CD4-positive, alpha-beta memory T cell (primary cell): ENCODE measurements at regions not wholly inside any gene's neighbourhood (a gene's known extent, or its start where the extent isn't known, plus 50 kb on each side); places are given as distances from the start of the nearest gene placed in this dataset.

Experiments
- CTCF ChIA-PET: fragments of 350-600 bp; sonication (Branson Sonifier 250); formaldehyde crosslinking; loops from one replicate; lab custom pipeline; 2021; ENCODE audit warnings: inconsistent platforms; ENCODE audit not compliant: partially characterized antibody; lab: Charles Lee
- POLR2A ChIA-PET: fragments of 350-600 bp; sonication (Branson Sonifier 250); formaldehyde crosslinking; loops from one replicate; lab custom pipeline; 2021; ENCODE audit not compliant: partially characterized antibody; lab: Charles Lee
- DNase-seq, 5 donors: peaks; one replicate each; pipeline versions ENCODE4 v3.0.0 to v3.0.0-alpha.2; 2020 to 2022; ENCODE audit warnings: mixed read lengths in 1 of 5
- H3K27ac ChIP-seq: one replicate; pipeline ENCODE4 v1.7.0; 2013; ENCODE audit warnings: low read depth, low read length
- H3K27me3 ChIP-seq: 2 replicates; pipeline ENCODE4 v1.7.0; 2013; ENCODE audit warnings: mild to moderate bottlenecking, low read length, moderate library complexity; ENCODE audit not compliant: insufficient read depth
- H3K36me3 ChIP-seq: 2 replicates; pipeline ENCODE4 v1.7.0; 2013; ENCODE audit warnings: mild to moderate bottlenecking, low read length, moderate library complexity; ENCODE audit not compliant: insufficient read depth
- H3K4me1 ChIP-seq: 2 replicates; pipeline ENCODE4 v1.7.0; 2013; ENCODE audit warnings: mild to moderate bottlenecking, low read length, moderate library complexity; ENCODE audit not compliant: insufficient read depth
- H3K4me3 ChIP-seq, 2 donors: one replicate each; pipeline ENCODE4 v1.7.0; 2013; ENCODE audit warnings: low read length in 2 of 2, mild to moderate bottlenecking in 1 of 2
- H3K9me3 ChIP-seq, 2 donors: one replicate each; pipeline ENCODE4 v1.7.0; 2013; ENCODE audit warnings: low read length in 2 of 2, control low read depth in 1 of 2; ENCODE audit not compliant: control insufficient read depth in 1 of 2
- H3K27ac Mint-ChIP-seq, 7 donors: one replicate each; pipeline ENCODE4 v1.8.0; 2020 to 2021; ENCODE audit warnings: mixed read lengths in 7 of 7, mild to moderate bottlenecking in 6 of 7, inconsistent platforms in 3 of 7, moderate library complexity in 3 of 7
- H3K27me3 Mint-ChIP-seq, 2 donors: one replicate each; pipeline ENCODE4 v1.8.0; 2020 to 2021; ENCODE audit warnings: mixed read lengths in 2 of 2
- H3K36me3 Mint-ChIP-seq, 2 donors: one replicate each; pipeline ENCODE4 v1.8.0; 2020 to 2021; ENCODE audit warnings: mixed read lengths in 2 of 2, inconsistent platforms in 1 of 2, mild to moderate bottlenecking in 1 of 2
- H3K4me1 Mint-ChIP-seq, 4 donors: one replicate each; pipeline ENCODE4 v1.8.0; 2020 to 2021; ENCODE audit warnings: mixed read lengths in 4 of 4, mild to moderate bottlenecking in 1 of 4
- H3K4me3 Mint-ChIP-seq, 8 donors: one replicate each; pipeline ENCODE4 v1.8.0; 2020 to 2021; ENCODE audit warnings: mixed read lengths in 8 of 8, mild to moderate bottlenecking in 7 of 8, moderate library complexity in 6 of 8, inconsistent platforms in 3 of 8
- H3K9me3 Mint-ChIP-seq, 8 donors: one replicate each; pipeline ENCODE4 v1.8.0; 2020 to 2021; ENCODE audit warnings: mixed read lengths in 8 of 8, mild to moderate bottlenecking in 5 of 8, inconsistent platforms in 3 of 8, moderate library complexity in 1 of 8
- intact Hi-C: fragments of 100-400 bp; cut with micrococcal nuclease; formaldehyde crosslinking; loops from one replicate; pipeline ENCODE4 v1.15.1; 2023

- no peak overlapping the region for H3K4me3 Mint-ChIP-seq
- H3K4me3 ChIP-seq = no peak overlapping the region
- intact Hi-C loops = no loop called here
- H3K9me3 Mint-ChIP-seq = peaks cover 0 to 5% (median 0%) of the 10 kb centered on the region in 8 donors
- peaks cover 6% of the 10 kb centered on the region for H3K4me1 ChIP-seq
- ChIA-PET CTCF (no interaction called here), POLR2A (no interaction called here)
- H3K4me1 Mint-ChIP-seq = peaks cover 3 to 13% (median 10%) of the 10 kb centered on the region in 4 donors
- H3K27ac Mint-ChIP-seq = no peak overlapping the region
- no peak overlapping the region for H3K27ac ChIP-seq
- no peaks in the 10 kb centered on the region for H3K36me3 Mint-ChIP-seq
- H3K27me3 Mint-ChIP-seq = no peaks in the 10 kb centered on the region
- no peaks in the 10 kb centered on the region for H3K36me3 ChIP-seq
- DNase-seq = no peak
- no peaks in the 10 kb centered on the region for H3K27me3 ChIP-seq
- no peaks in the 10 kb centered on the region for H3K9me3 ChIP-seq
Observed at GRCh38 chr10:8221451-8221850, 167.0 kb downstream of the GATA3 start.

DNA sequence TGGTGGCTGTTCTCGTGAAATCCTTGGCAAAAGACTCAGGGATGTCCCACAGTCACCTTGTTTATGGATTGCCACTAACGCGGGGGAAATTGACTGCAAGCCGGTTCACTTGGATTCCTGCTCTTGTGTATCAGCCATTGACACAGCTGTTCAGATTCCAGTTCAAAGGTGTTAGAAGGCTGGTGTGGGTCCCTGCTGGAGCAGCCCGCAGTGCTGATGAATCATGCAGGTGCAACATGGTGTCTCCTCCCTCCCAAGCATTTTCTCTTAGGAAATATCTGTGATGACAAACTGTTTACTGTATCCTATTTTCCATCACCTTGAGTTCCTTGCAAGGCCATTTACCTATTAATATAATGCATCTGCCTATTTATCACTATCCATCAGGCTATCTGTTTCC lies 170.1 kb downstream of the GATA3 start:
- Mint-ChIP-seq H3K27ac (no peak overlapping the region), H3K9me3 (no peaks in the 10 kb centered on the region)
- POLR2A ChIA-PET = no interaction called here

GRCh38 chr10:8225187-8225586 lies 170.7 kb downstream of the GATA3 start:
- no peaks in the 10 kb centered on the region for H3K9me3 ChIP-seq
- Mint-ChIP-seq H3K27me3 (no peaks in the 10 kb centered on the region), H3K4me3 (no peak overlapping the region), H3K4me1 (peaks cover 9 to 17% (median 15%) of the 10 kb centered on the region in 4 donors), H3K36me3 (no peaks in the 10 kb centered on the region), H3K27ac (no peak overlapping the region), H3K9me3 (no peaks in the 10 kb centered on the region)
- H3K36me3 ChIP-seq = no peaks in the 10 kb centered on the region
- H3K4me1 ChIP-seq = peaks cover 18% of the 10 kb centered on the region
- DNase-seq = no peak
- no peak overlapping the region for H3K27ac ChIP-seq
- intact Hi-C loops = no loop called here
- ChIA-PET POLR2A (interaction anchor here (1.3 kb wide), 1 partner anchor 107 kb away, joined by 3 read pairs; no protein-coding TSS in a partner anchor), CTCF (interaction anchor here (0.6 to 1.6 kb wide), 2 partner anchors 12 to 106 kb away, joined by 3 to 4 read pairs; no protein-coding TSS in a partner anchor)
- no peaks in the 10 kb centered on the region for H3K27me3 ChIP-seq
- no peak overlapping the region for H3K4me3 ChIP-seq

More for the DNA sequence above, 170.1 kb downstream of the GATA3 start:
- no peak for DNase-seq
- CTCF ChIA-PET = interaction anchor here (1.6 kb wide), 1 partner anchor 11 kb away, joined by 4 read pairs; no protein-coding TSS in a partner anchor
- intact Hi-C loops = no loop called here
- H3K4me3 ChIP-seq = no peak overlapping the region
- no peaks in the 10 kb centered on the region for H3K36me3 ChIP-seq
- Mint-ChIP-seq H3K27me3 (no peaks in the 10 kb centered on the region), H3K4me3 (no peak overlapping the region), H3K4me1 (peaks cover 9 to 14% (median 13%) of the 10 kb centered on the region in 4 donors), H3K36me3 (no peaks in the 10 kb centered on the region)
- H3K9me3 ChIP-seq = no peaks in the 10 kb centered on the region
- no peak overlapping the region for H3K27ac ChIP-seq
- H3K27me3 ChIP-seq = no peaks in the 10 kb centered on the region
- peaks cover 15% of the 10 kb centered on the region for H3K4me1 ChIP-seq

- POLR2A ChIA-PET = interaction anchor here (2.2 kb wide), 1 partner anchor 167 kb away, joined by 6 read pairs; no protein-coding TSS in a partner anchor
- CTCF ChIA-PET = no interaction called here
- no peaks in the 10 kb centered on the region for H3K27me3 ChIP-seq
Observed at GRCh38 chr10:8227246-8227645, 172.8 kb downstream of the GATA3 start.

GRCh38 chr10:8229153-8229552 lies 174.7 kb downstream of the GATA3 start:
- H3K9me3 Mint-ChIP-seq = peaks cover 0 to 2% (median 0%) of the 10 kb centered on the region in 8 donors
- Histone ChIP-seq H3K9me3 (no peaks in the 10 kb centered on the region), H3K36me3 (no peaks in the 10 kb centered on the region), H3K27ac (no peak overlapping the region), H3K27me3 (no peaks in the 10 kb centered on the region), H3K4me1 (peaks cover 26% of the 10 kb centered on the region), H3K4me3 (no peak overlapping the region)
- ChIA-PET CTCF (no interaction called here), POLR2A (interaction anchor here (2.2 kb wide), 1 partner anchor 169 kb away, joined by 6 read pairs; no protein-coding TSS in a partner anchor)
- peaks cover 14 to 36% (median 25%) of the 10 kb centered on the region in 4 donors for H3K4me1 Mint-ChIP-seq
- no peak for DNase-seq
- peak overlapping the region in 7 of 8 donors; percentile 5 to 83 (median 66) for H3K4me3 Mint-ChIP-seq
- no peaks in the 10 kb centered on the region for H3K36me3 Mint-ChIP-seq
- intact Hi-C loops = no loop called here
- peak overlapping the region in 6 of 7 donors; percentile 44 to 95 (median 81) for H3K27ac Mint-ChIP-seq
- H3K27me3 Mint-ChIP-seq = no peaks in the 10 kb centered on the region

More at GRCh38 chr10:8227246-8227645, 172.8 kb downstream of the GATA3 start:
- intact Hi-C loops = no loop called here
- Mint-ChIP-seq H3K27ac (no peak overlapping the region), H3K36me3 (no peaks in the 10 kb centered on the region), H3K4me1 (peaks cover 17 to 35% (median 25%) of the 10 kb centered on the region in 4 donors), H3K27me3 (no peaks in the 10 kb centered on the region), H3K9me3 (peaks cover 0 to 2% (median 0%) of the 10 kb centered on the region in 8 donors), H3K4me3 (no peak overlapping the region)
- DNase-seq = no peak
- Histone ChIP-seq H3K4me3 (no peak overlapping the region), H3K36me3 (no peaks in the 10 kb centered on the region), H3K9me3 (no peaks in the 10 kb centered on the region), H3K4me1 (peaks cover 26% of the 10 kb centered on the region), H3K27ac (no peak overlapping the region)

DNA sequence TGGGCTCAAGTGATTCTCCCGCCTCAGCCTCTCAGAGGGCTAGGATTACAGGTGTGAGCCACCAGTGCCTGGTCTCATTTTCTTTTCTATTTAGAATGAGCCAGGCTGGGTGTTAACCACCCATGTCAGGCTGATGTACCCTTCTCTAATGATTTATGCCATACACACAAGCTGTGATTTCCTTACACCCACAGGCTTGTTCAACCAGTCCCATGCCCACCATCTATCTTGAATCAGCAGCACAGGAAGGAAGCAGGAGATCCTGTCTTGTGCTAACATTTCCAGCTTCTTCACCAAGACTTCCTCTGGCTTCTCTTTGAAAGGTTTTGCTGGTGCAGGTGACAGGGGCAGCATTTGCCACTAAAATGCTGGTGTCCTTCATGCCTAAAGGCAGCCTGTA lies 176.4 kb downstream of the GATA3 start:
- POLR2A ChIA-PET = interaction anchor here (0.9 to 1.6 kb wide), 2 partner anchors 19 to 43 kb away, joined by 3 read pairs; no protein-coding TSS in a partner anchor
- H3K4me3 ChIP-seq = no peak overlapping the region
- no peaks in the 10 kb centered on the region for H3K36me3 ChIP-seq
- H3K27ac ChIP-seq = no peak overlapping the region
- Mint-ChIP-seq H3K9me3 (peaks cover 0 to 2% (median 0%) of the 10 kb centered on the region in 8 donors), H3K27me3 (no peaks in the 10 kb centered on the region), H3K27ac (peak overlapping the region in 1 of 7 donors; percentile 49), H3K4me3 (peak overlapping the region in 3 of 8 donors; percentile 37 to 60 (median 45)), H3K4me1 (peaks cover 16 to 40% (median 25%) of the 10 kb centered on the region in 4 donors), H3K36me3 (no peaks in the 10 kb centered on the region)
- no peaks in the 10 kb centered on the region for H3K9me3 ChIP-seq
- H3K27me3 ChIP-seq = no peaks in the 10 kb centered on the region
- DNase-seq = no peak
- H3K4me1 ChIP-seq = peaks cover 26% of the 10 kb centered on the region
- intact Hi-C loops = no loop called here
- CTCF ChIA-PET = no interaction called here

- Mint-ChIP-seq H3K4me3 (no peak overlapping the region), H3K4me1 (peaks cover 19 to 55% (median 33%) of the 10 kb centered on the region in 4 donors), H3K9me3 (peaks cover 0 to 2% (median 0%) of the 10 kb centered on the region in 8 donors), H3K27me3 (no peaks in the 10 kb centered on the region), H3K36me3 (no peaks in the 10 kb centered on the region), H3K27ac (no peak overlapping the region)
- Histone ChIP-seq H3K27me3 (no peaks in the 10 kb centered on the region), H3K9me3 (no peaks in the 10 kb centered on the region), H3K4me3 (no peak overlapping the region), H3K4me1 (peaks cover 33% of the 10 kb centered on the region), H3K27ac (no peak overlapping the region), H3K36me3 (no peaks in the 10 kb centered on the region)
- intact Hi-C loops = no loop called here
- CTCF ChIA-PET = no interaction called here
- POLR2A ChIA-PET = no interaction called here
- no peak for DNase-seq
Observed at GRCh38 chr10:8233049-8233448, 178.6 kb downstream of the GATA3 start.
